Tibial artery (tissue), 4 donors: ENCODE measurements at regions not wholly inside any gene's neighbourhood (a gene's known extent, or its start where the extent isn't known, plus 50 kb on each side); places are given as distances from the start of the nearest gene placed in this dataset.

Experiments used
- DNase-seq, 2 donors: peaks; one replicate each; pipeline ENCODE4 v3.0.0-alpha.2; 2019
- H3K27ac ChIP-seq, 2 donors: fragments of 200-600 bp; sonication (generic) in 1 of 2; 1 replicate in 1 of 2; 2 replicates in 1 of 2; pipeline ENCODE4 v1.5.1; 2018 to 2019; ENCODE audit warnings: mild to moderate bottlenecking in 1 of 2
- H3K27me3 ChIP-seq, 2 donors: fragments of 200-600 bp; sonication (generic) in 1 of 2; one replicate each; pipeline versions ENCODE4 v1.5.1 to v1.6.0; 2016 to 2019
- H3K36me3 ChIP-seq, 3 donors: fragments of 200-600 bp; sonication (generic) in 2 of 3; one replicate each; pipeline ENCODE4 v1.5.1; 2016 to 2019; ENCODE audit warnings: mild to moderate bottlenecking in 2 of 3
- H3K4me1 ChIP-seq, 4 donors: fragments of 200-600 bp; sonication (generic) in 2 of 4; 1 replicate in 3 of 4; 2 replicates in 1 of 4; pipeline ENCODE4 v1.5.1; 2016 to 2019
- H3K4me3 ChIP-seq, 2 donors: fragments of 200-600 bp; sonication (generic) in 1 of 2; 1 replicate in 1 of 2; 2 replicates in 1 of 2; pipeline ENCODE4 v1.5.1; 2018 to 2019; ENCODE audit warnings: mild to moderate bottlenecking in 2 of 2
- H3K9me3 ChIP-seq, 3 donors: fragments of 200-600 bp; sonication (generic) in 1 of 3; one replicate each; pipeline ENCODE4 v1.5.1; 2016 to 2019
- CTCF ChIP-seq, 2 experiments: fragments of 200-600 bp in 1 of 2; fragments of 450-650 bp in 1 of 2; IDR thresholded peaks; one replicate each; pipeline ENCODE4 v1.5.1; 2017 to 2019; ENCODE audit warnings: antibody characterized with exemption in 2 of 2, mild to moderate bottlenecking in 1 of 2, moderate library complexity in 1 of 2
- intact Hi-C: fragments of 100-400 bp; cut with DNase I; formaldehyde crosslinking; loops from one replicate; pipeline ENCODE4 v1.15.0; 2023; ENCODE audit warnings: low total_unique reads

- Histone ChIP-seq H3K4me3 (no peak overlapping the region), H3K27ac (no peak overlapping the region), H3K4me1 (no peaks in the 10 kb centered on the region), H3K36me3 (no peaks in the 10 kb centered on the region), H3K9me3 (no peaks in the 10 kb centered on the region), H3K27me3 (no peaks in the 10 kb centered on the region)
- peak in 1 of 2 donors; percentile 28 for DNase-seq
- peak; percentile 22 to 23 for TF ChIP-seq CTCF (IDR thresholded peaks at IDR 0.05)
- intact Hi-C loops: loop anchor here (5.0 to 10.0 kb wide), 2 partner anchors 133 to 609 kb away; partner anchors contain the start of gene ENC1
Measured at GRCh38 chr5:74035521-74035937, 409.5 kb downstream of the ARHGEF28 start.

GRCh38 chr5:74034733-74035132, 408.7 kb downstream of the ARHGEF28 start:
- H3K4me1 ChIP-seq: no peaks in the 10 kb centered on the region
- no peak overlapping the region for H3K27ac ChIP-seq
- intact Hi-C loops: loop anchor here (5.0 to 10.0 kb wide), 2 partner anchors 132 to 610 kb away; partner anchors contain the start of gene ENC1
- no peak for TF ChIP-seq CTCF (IDR thresholded peaks at IDR 0.05)
- no peaks in the 10 kb centered on the region for H3K27me3 ChIP-seq
- no peaks in the 10 kb centered on the region for H3K36me3 ChIP-seq
- H3K4me3 ChIP-seq: no peak overlapping the region
- no peak for DNase-seq
- no peaks in the 10 kb centered on the region for H3K9me3 ChIP-seq

- Histone ChIP-seq H3K27ac (no peak overlapping the region), H3K36me3 (no peaks in the 10 kb centered on the region), H3K4me1 (no peaks in the 10 kb centered on the region), H3K4me3 (no peak overlapping the region), H3K9me3 (no peaks in the 10 kb centered on the region), H3K27me3 (no peaks in the 10 kb centered on the region)
- no peak for TF ChIP-seq CTCF (IDR thresholded peaks at IDR 0.05)
- DNase-seq: no peak
- intact Hi-C loops: loop anchor here (10.0 kb wide), 1 partner anchor 612 kb away; the partner anchor contains the start of gene ENC1
Measured at GRCh38 chr5:74032617-74033016, 406.6 kb downstream of the ARHGEF28 start.

- Histone ChIP-seq H3K4me1 (no peaks in the 10 kb centered on the region), H3K36me3 (no peaks in the 10 kb centered on the region), H3K4me3 (no peak overlapping the region), H3K27me3 (no peaks in the 10 kb centered on the region), H3K9me3 (no peaks in the 10 kb centered on the region), H3K27ac (no peak overlapping the region)
- intact Hi-C loops: loop anchor here (10.0 kb wide), 1 partner anchor 613 kb away; the partner anchor contains the start of gene ENC1
- TF ChIP-seq CTCF (IDR thresholded peaks at IDR 0.05): no peak
- no peak for DNase-seq
Measured at GRCh38 chr5:74031536-74031935, 405.5 kb downstream of the ARHGEF28 start.

GRCh38 chr5:74030821-74031220, 404.8 kb downstream of the ARHGEF28 start:
- no peak overlapping the region for H3K27ac ChIP-seq
- TF ChIP-seq CTCF (IDR thresholded peaks at IDR 0.05): no peak
- no peaks in the 10 kb centered on the region for H3K9me3 ChIP-seq
- H3K36me3 ChIP-seq: no peaks in the 10 kb centered on the region
- H3K27me3 ChIP-seq: no peaks in the 10 kb centered on the region
- H3K4me1 ChIP-seq: no peaks in the 10 kb centered on the region
- DNase-seq: no peak
- H3K4me3 ChIP-seq: no peak overlapping the region
- intact Hi-C loops: loop anchor here (10.0 kb wide), 1 partner anchor 614 kb away; the partner anchor contains the start of gene ENC1

GRCh38 chr5:74030371-74030770, 404.4 kb downstream of the ARHGEF28 start:
- H3K36me3 ChIP-seq: no peaks in the 10 kb centered on the region
- no peak for TF ChIP-seq CTCF (IDR thresholded peaks at IDR 0.05)
- no peak overlapping the region for H3K4me3 ChIP-seq
- DNase-seq: no peak
- no peaks in the 10 kb centered on the region for H3K9me3 ChIP-seq
- H3K27ac ChIP-seq: no peak overlapping the region
- H3K27me3 ChIP-seq: no peaks in the 10 kb centered on the region
- H3K4me1 ChIP-seq: no peaks in the 10 kb centered on the region
- intact Hi-C loops: loop anchor here (10.0 kb wide), 1 partner anchor 614 kb away; the partner anchor contains the start of gene ENC1
